ENCODE measurements at regions not wholly inside any gene's neighbourhood (a gene's known extent, or its start where the extent isn't known, plus 50 kb on each side); places are given as distances from the start of the nearest gene placed in this dataset.

DNA sequence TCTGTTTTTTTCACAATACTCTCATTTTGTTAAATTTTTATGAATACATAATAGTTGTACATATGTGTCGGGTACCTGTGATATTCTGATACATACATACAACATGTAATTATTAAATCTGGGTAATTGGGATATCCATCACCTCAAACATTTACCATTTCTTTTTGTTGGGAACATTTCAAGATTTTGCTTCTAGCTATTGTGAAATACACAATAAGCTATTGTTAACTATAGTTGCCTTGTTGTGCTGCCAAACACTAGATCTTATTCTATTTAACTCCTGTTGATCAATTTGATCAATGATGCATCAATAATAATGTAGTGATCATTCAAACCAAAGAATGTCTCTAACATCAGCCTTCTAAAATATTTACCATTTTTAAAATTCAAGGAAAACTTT, 234.6 kb upstream of the NR5A2 start:
- TF ChIP-seq, protein P1, sequence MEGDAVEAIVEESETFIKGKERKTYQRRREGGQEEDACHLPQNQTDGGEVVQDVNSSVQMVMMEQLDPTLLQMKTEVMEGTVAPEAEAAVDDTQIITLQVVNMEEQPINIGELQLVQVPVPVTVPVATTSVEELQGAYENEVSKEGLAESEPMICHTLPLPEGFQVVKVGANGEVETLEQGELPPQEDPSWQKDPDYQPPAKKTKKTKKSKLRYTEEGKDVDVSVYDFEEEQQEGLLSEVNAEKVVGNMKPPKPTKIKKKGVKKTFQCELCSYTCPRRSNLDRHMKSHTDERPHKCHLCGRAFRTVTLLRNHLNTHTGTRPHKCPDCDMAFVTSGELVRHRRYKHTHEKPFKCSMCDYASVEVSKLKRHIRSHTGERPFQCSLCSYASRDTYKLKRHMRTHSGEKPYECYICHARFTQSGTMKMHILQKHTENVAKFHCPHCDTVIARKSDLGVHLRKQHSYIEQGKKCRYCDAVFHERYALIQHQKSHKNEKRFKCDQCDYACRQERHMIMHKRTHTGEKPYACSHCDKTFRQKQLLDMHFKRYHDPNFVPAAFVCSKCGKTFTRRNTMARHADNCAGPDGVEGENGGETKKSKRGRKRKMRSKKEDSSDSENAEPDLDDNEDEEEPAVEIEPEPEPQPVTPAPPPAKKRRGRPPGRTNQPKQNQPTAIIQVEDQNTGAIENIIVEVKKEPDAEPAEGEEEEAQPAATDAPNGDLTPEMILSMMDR (IDR thresholded peaks at IDR 0.05; ENCODE audit: insufficient read depth, low read length, poor library complexity, severe bottlenecking): no peak
- no peak for TF ChIP-seq EZH2phosphoT487 (conservative IDR thresholded peaks at IDR 0.05; ENCODE audit: low read length)
